BLaER1 treated with 17β-estradiol and CSF1 and Interleukin-3, amounts not matched to agents 10 nM and 100 nM (cell line): ENCODE measurements at regions not wholly inside any gene's neighbourhood (a gene's known extent, or its start where the extent isn't known, plus 50 kb on each side); places are given as distances from the start of the nearest gene placed in this dataset.

Source experiments
- H3K27ac ChIP-seq, 11 experiments: shearing (Covaris generic); formaldehyde crosslinking; 2 replicates each; pipeline ENCODE4 v1.8.1; 2022
- H3K27me3 ChIP-seq, 11 experiments: shearing (Covaris generic); formaldehyde crosslinking; 2 replicates each; pipeline ENCODE4 v1.8.1; 2022
- H3K36me3 ChIP-seq, 11 experiments: shearing (Covaris generic); formaldehyde crosslinking; 2 replicates each; pipeline ENCODE4 v1.8.1; 2022
- H3K4me1 ChIP-seq, 10 experiments: shearing (Covaris generic); formaldehyde crosslinking; 2 replicates each; pipeline ENCODE4 v1.8.1; 2022
- H3K4me2 ChIP-seq, 11 experiments: shearing (Covaris generic); formaldehyde crosslinking; 2 replicates each; pipeline ENCODE4 v1.8.1; 2022
- H3K4me3 ChIP-seq, 10 experiments: shearing (Covaris generic); formaldehyde crosslinking; 2 replicates each; pipeline ENCODE4 v1.8.1; 2022
- H3K9ac ChIP-seq, 11 experiments: shearing (Covaris generic); formaldehyde crosslinking; 2 replicates each; pipeline ENCODE4 v1.8.1; 2022
- H3K9me3 ChIP-seq, 11 experiments: shearing (Covaris generic); formaldehyde crosslinking; replicated peaks in 1 of 11; 2 replicates each; pipeline ENCODE4 v1.8.1; 2022
- H4K20me1 ChIP-seq, 11 experiments: shearing (Covaris generic); formaldehyde crosslinking; 2 replicates each; pipeline ENCODE4 v1.8.1; 2022
- Cebpa-rat ChIP-seq, 11 experiments: shearing (Covaris generic); IDR thresholded peaks; 2 replicates each; pipeline ENCODE4 v1.8.1; 2022

DNA sequence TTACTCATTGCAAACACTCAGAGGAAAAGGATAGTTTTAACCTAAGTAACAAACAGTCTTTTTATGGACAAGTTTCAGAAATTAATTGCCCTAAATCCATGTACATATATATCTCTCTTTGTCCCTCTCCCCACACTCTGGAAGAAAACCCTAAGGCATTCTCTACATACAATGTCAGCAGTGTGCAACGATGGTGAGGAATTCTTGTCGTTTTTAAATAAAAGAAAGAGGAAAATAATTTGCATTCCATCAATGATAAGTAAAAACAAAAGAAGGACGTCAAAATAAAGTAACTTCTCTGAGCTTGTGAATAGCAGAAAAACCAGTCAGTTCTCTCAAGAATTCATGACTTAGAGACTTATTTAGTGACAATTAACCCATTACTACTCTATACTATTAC is 550.5 kb upstream of the DIPK2B start:
- peaks cover 75 to 92% (median 86%) of the 10 kb centered on the region in 10 experiments for H3K4me1 ChIP-seq
- H3K4me3 ChIP-seq, result no peak overlapping the region
- no peaks in the 10 kb centered on the region for H3K27me3 ChIP-seq
- H3K36me3 ChIP-seq, result peaks cover 0 to 88% (median 55%) of the 10 kb centered on the region in 11 experiments; a peak in 20 of 22 replicates
- peaks cover 0 to 3% (median 0%) of the 10 kb centered on the region in 11 experiments; a peak in 2 of 22 replicates for H3K9me3 ChIP-seq
- peak overlapping the region; percentile 55 to 95 (median 85); a peak in 20 of 22 replicates for H3K4me2 ChIP-seq
- peak overlapping the region in 7 of 11 experiments; percentile 1 to 80 (median 24); a peak in 4 of 22 replicates for H3K9ac ChIP-seq
- H4K20me1 ChIP-seq, result peaks cover 0 to 25% (median 6%) of the 10 kb centered on the region in 11 experiments; a peak in 8 of 22 replicates
- no peak for TF ChIP-seq Cebpa-rat (IDR thresholded peaks at IDR 0.05)
- peak overlapping the region in 8 of 11 experiments; percentile 93 to 99 (median 96); a peak in 16 of 22 replicates for H3K27ac ChIP-seq

DNA sequence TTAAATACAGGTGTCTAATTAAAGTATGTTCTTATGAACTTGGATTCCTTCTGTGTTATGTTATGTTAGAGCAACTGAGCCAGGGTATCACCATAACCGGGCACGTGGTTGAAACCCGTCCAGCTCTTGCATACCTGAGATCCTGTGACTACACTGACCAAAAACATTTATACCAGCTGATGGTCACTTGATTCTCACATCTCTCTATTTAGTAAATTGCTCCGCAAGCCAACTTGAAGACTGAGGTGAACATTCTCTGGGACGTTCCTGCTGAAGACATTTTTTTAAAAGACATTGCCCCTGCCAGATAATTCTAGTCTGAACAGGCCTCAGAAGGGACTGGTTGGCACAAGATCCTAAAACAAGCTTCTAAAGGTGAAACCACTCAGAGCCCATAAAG is 550.0 kb upstream of the DIPK2B start:
- Histone ChIP-seq H3K36me3 (peaks cover 0 to 88% (median 56%) of the 10 kb centered on the region in 11 experiments; a peak in 20 of 22 replicates), H4K20me1 (peaks cover 0 to 25% (median 6%) of the 10 kb centered on the region in 11 experiments; a peak in 8 of 22 replicates), H3K4me1 (peaks cover 70 to 87% (median 81%) of the 10 kb centered on the region in 10 experiments), H3K27me3 (no peaks in the 10 kb centered on the region), H3K4me3 (no peak overlapping the region), H3K9me3 (peaks cover 0 to 8% (median 0%) of the 10 kb centered on the region in 11 experiments; a peak in 2 of 22 replicates), H3K4me2 (peak overlapping the region; percentile 22 to 95 (median 82); a peak in 21 of 22 replicates), H3K27ac (peak overlapping the region in 8 of 11 experiments; percentile 93 to 99 (median 96); a peak in 14 of 22 replicates), H3K9ac (peak overlapping the region in 5 of 11 experiments; percentile 2 to 32 (median 19); a peak in 2 of 22 replicates)
- no peak for TF ChIP-seq Cebpa-rat (IDR thresholded peaks at IDR 0.05)

DNA sequence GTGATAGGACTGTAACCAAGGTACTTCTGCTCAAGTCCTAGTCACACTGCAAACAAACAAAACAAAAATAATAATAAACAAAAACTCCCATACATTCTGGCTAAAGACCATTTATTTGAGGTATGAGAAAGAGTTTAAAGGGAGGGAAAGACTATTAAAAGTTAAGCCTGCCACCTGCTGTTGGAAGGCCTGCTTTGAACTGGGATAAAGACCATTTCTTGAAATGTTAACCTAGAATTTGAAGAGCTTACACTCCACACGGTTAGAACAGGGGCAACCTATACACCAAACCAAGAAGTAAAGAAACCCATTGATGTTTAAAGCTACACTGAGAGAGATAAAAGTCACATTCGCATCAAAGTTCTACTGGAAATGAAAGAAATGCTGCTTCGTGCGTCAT is 548.7 kb upstream of the DIPK2B start:
- H3K36me3 ChIP-seq, result peaks cover 7 to 88% (median 69%) of the 10 kb centered on the region in 11 experiments; a peak in 20 of 22 replicates
- peaks cover 0 to 25% (median 6%) of the 10 kb centered on the region in 11 experiments; a peak in 8 of 22 replicates for H4K20me1 ChIP-seq
- H3K4me2 ChIP-seq, result peak overlapping the region; percentile 12 to 95 (median 82); a peak in 16 of 22 replicates
- no peak overlapping the region for H3K4me3 ChIP-seq
- peak overlapping the region in 1 of 11 experiments; percentile 8; a peak in 2 of 22 replicates for H3K9ac ChIP-seq
- H3K27me3 ChIP-seq, result no peaks in the 10 kb centered on the region
- TF ChIP-seq Cebpa-rat (IDR thresholded peaks at IDR 0.05), result no peak
- 0 out of 22 replicates have a peak, but pooled peaks cover 0 to 10% (median 0%) of the 10 kb centered on the region in 11 experiments for H3K9me3 ChIP-seq
- peaks cover 59 to 75% (median 68%) of the 10 kb centered on the region in 10 experiments for H3K4me1 ChIP-seq
- peak overlapping the region in 8 of 11 experiments; percentile 9 to 99 (median 68); a peak in 11 of 22 replicates for H3K27ac ChIP-seq

- H3K27me3 ChIP-seq, result no peaks in the 10 kb centered on the region
- H3K27ac ChIP-seq, result peak overlapping the region in 2 of 11 experiments; percentile 1 to 41; a peak in 4 of 22 replicates
Observed at GRCh38 chrX:45748369-45748774, 547.7 kb upstream of the DIPK2B start.

DNA sequence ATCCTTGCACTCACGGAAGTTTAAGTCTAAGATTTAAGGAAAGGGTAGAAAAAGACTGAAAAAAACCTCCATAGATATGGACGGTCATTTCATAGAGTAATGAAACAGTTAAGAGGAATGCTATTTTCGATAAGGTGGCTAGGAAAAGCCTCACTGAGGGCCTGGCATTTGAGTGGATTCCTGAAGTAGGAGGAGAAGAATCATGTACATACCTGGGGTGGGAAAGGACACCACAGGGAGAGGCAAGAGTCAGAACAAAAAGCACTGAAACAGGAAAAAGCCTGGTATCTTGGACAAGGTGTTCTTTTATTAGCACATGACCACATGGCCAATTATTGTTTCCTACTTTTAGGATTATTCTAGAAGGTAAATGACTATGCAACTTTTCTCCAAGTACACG is 547.2 kb upstream of the DIPK2B start:
- H4K20me1 ChIP-seq, result peaks cover 0 to 25% (median 6%) of the 10 kb centered on the region in 11 experiments; a peak in 8 of 22 replicates
- no peaks in the 10 kb centered on the region for H3K27me3 ChIP-seq
- H3K27ac ChIP-seq, result peak overlapping the region in 2 of 11 experiments; percentile 1 to 41; a peak in 4 of 22 replicates
- peak overlapping the region in 6 of 11 experiments; percentile 8 to 29 (median 18); a peak in 9 of 22 replicates for H3K4me2 ChIP-seq
- H3K36me3 ChIP-seq, result peaks cover 7 to 87% (median 69%) of the 10 kb centered on the region in 11 experiments; a peak in 20 of 22 replicates
- 0 out of 22 replicates have a peak, but pooled peaks cover 0 to 10% (median 0%) of the 10 kb centered on the region in 11 experiments for H3K9me3 ChIP-seq
- no peak for TF ChIP-seq Cebpa-rat (IDR thresholded peaks at IDR 0.05)
- H3K4me1 ChIP-seq, result peaks cover 44 to 62% (median 54%) of the 10 kb centered on the region in 10 experiments
- no peak overlapping the region for H3K4me3 ChIP-seq
- H3K9ac ChIP-seq, result no peak overlapping the region

More at GRCh38 chrX:45748369-45748774, 547.7 kb upstream of the DIPK2B start:
- Histone ChIP-seq H3K9me3 (0 out of 22 replicates have a peak, but pooled peaks cover 0 to 10% (median 0%) of the 10 kb centered on the region in 11 experiments), H3K36me3 (peaks cover 7 to 91% (median 69%) of the 10 kb centered on the region in 11 experiments; a peak in 20 of 22 replicates), H3K9ac (no peak overlapping the region), H4K20me1 (peaks cover 0 to 25% (median 6%) of the 10 kb centered on the region in 11 experiments; a peak in 8 of 22 replicates), H3K4me2 (peak overlapping the region in 6 of 11 experiments; percentile 8 to 29 (median 18); a peak in 7 of 22 replicates), H3K4me1 (peaks cover 49 to 66% (median 59%) of the 10 kb centered on the region in 10 experiments), H3K4me3 (no peak overlapping the region)
- TF ChIP-seq Cebpa-rat (IDR thresholded peaks at IDR 0.05), result no peak

DNA sequence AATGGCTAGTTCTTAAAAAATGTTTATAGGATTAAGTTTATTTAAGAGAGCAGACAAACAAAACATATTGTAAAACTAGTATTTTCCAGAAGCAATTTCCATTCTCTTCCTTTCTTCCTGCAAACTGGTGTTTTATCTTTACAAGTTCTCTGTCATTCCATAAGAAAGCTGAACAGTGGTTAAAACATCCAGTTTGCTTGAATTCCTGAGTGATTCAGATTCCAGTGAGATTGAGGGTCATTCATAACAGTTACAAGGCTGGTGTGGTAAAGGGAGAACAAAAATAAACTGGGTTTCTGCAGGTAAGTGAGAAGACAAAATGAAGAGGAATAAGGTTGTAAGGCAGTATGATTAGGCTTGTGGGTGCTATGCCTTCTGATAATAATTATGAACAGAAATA is 544.8 kb upstream of the DIPK2B start:
- H3K9ac ChIP-seq, result no peak overlapping the region
- peaks cover 7 to 63% (median 51%) of the 10 kb centered on the region in 11 experiments; a peak in 20 of 22 replicates for H3K36me3 ChIP-seq

DNA sequence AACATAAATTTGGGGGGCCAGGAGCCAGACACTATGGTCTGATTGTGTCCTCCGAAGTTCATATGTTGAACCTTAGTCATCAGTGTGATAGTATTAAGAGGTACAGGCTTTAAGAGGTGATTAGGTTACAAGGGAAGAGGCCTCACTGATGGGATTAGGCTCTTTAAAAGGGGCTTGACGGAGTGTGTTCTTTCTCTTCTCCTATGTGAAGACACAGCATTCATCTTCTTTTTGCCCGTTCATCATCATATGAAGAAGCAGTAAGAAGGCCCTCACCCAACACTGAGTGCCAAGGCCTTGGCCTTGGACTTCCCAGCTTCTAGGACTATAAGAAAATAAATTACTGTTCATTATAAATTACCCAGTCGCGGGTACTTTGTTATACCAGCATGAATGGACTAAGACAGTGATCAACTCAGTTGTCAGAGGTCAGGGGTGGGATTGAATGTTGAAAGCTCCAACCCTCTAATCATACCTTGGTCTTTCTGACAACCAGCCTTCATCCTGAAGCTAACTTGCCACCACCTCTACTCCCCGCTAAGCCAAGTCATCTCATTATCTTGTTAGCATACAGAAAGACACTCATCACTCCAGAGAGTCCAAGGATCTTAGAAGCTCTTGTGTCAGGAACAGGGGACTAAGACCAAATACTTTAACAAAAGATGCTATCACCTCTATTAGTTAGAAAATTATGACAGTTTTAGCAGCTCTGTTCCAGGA is 543.4 kb upstream of the DIPK2B start:
- H3K27me3 ChIP-seq, result peaks cover 0 to 4% (median 0%) of the 10 kb centered on the region in 11 experiments; a peak in 1 of 22 replicates
- TF ChIP-seq Cebpa-rat (IDR thresholded peaks at IDR 0.05), result no peak
- H3K36me3 ChIP-seq, result peaks cover 7 to 50% (median 44%) of the 10 kb centered on the region in 11 experiments; a peak in 20 of 22 replicates
- 0 out of 22 replicates have a peak overlapping the region, but pooled peaks of 2 of the 11 experiments have one; percentile 5 to 15 for H3K27ac ChIP-seq
- peaks cover 6 to 23% (median 16%) of the 10 kb centered on the region in 10 experiments; a peak in 18 of 20 replicates for H3K4me1 ChIP-seq
- peaks cover 0 to 10% (median under 1%) of the 10 kb centered on the region in 11 experiments; a peak in 1 of 22 replicates for H3K9me3 ChIP-seq
- no peak overlapping the region for H3K4me3 ChIP-seq
- H3K9ac ChIP-seq, result no peak overlapping the region
- no peak overlapping the region for H3K4me2 ChIP-seq
- H4K20me1 ChIP-seq, result peaks cover 0 to 21% (median 0%) of the 10 kb centered on the region in 11 experiments; a peak in 7 of 22 replicates

More for the DNA sequence above, 544.8 kb upstream of the DIPK2B start:
- Histone ChIP-seq H3K4me3 (no peak overlapping the region), H3K27ac (0 out of 22 replicates have a peak overlapping the region, but pooled peaks of 1 of the 11 experiments have one; percentile 17), H3K4me2 (no peak overlapping the region), H3K27me3 (peaks cover 0 to 4% (median 0%) of the 10 kb centered on the region in 11 experiments; a peak in 1 of 22 replicates), H3K4me1 (peaks cover 20 to 37% (median 30%) of the 10 kb centered on the region in 10 experiments), H3K9me3 (0 out of 22 replicates have a peak, but pooled peaks cover 0 to 10% (median 0%) of the 10 kb centered on the region in 11 experiments), H4K20me1 (peaks cover 0 to 25% (median 6%) of the 10 kb centered on the region in 11 experiments; a peak in 8 of 22 replicates)
- no peak for TF ChIP-seq Cebpa-rat (IDR thresholded peaks at IDR 0.05)

- Histone ChIP-seq H3K4me3 (no peak overlapping the region), H3K9me3 (peaks cover 0 to 16% (median 3%) of the 10 kb centered on the region in 11 experiments; a peak in 1 of 22 replicates), H3K27ac (no peak overlapping the region), H3K9ac (no peak overlapping the region), H4K20me1 (peaks cover 0 to 15% (median 0%) of the 10 kb centered on the region in 11 experiments; a peak in 7 of 22 replicates), H3K27me3 (peaks cover 0 to 4% (median 0%) of the 10 kb centered on the region in 11 experiments; a peak in 1 of 22 replicates), H3K36me3 (peaks cover 7 to 45% (median 39%) of the 10 kb centered on the region in 11 experiments; a peak in 20 of 22 replicates), H3K4me1 (peaks cover under 1 to 16% (median 10%) of the 10 kb centered on the region in 10 experiments; a peak in 17 of 20 replicates), H3K4me2 (no peak overlapping the region)
- no peak for TF ChIP-seq Cebpa-rat (IDR thresholded peaks at IDR 0.05)
Observed at GRCh38 chrX:45743081-45743533, 542.4 kb upstream of the DIPK2B start.
